Large intestine (tissue), 3 donors: ENCODE measurements at regions not wholly inside any gene's neighbourhood (a gene's known extent, or its start where the extent isn't known, plus 50 kb on each side); places are given as distances from the start of the nearest gene placed in this dataset.

Experiments used
- DNase-seq, 2 donors: peaks; one replicate each; pipeline versions ENCODE4 v3.0.0 to v3.0.0-alpha.2; 2013
- H3K27ac ChIP-seq: one replicate; pipeline ENCODE4 v1.5.1; 2013; ENCODE audit warnings: low read length
- H3K27me3 ChIP-seq: 2 replicates; pipeline ENCODE4 v1.6.1; 2013; ENCODE audit warnings: low read length; ENCODE audit not compliant: control insufficient read depth, insufficient read depth
- H3K36me3 ChIP-seq: 2 replicates; pipeline ENCODE4 v1.6.1; 2013; ENCODE audit warnings: low read length; ENCODE audit not compliant: control insufficient read depth, insufficient read depth
- H3K4me1 ChIP-seq: one replicate; pipeline ENCODE4 v1.6.1; 2013; ENCODE audit warnings: low read length; ENCODE audit not compliant: control insufficient read depth, insufficient read depth
- H3K4me3 ChIP-seq: one replicate; pipeline ENCODE4 v1.5.1; 2013; ENCODE audit warnings: low read length
- H3K9me3 ChIP-seq: one replicate; pipeline ENCODE4 v1.6.1; 2013; ENCODE audit warnings: mild to moderate bottlenecking, low read depth, low read length, moderate library complexity; ENCODE audit not compliant: control insufficient read depth
- WGBS: methylation state at CpG from one replicate; pipeline ENCODE4 v1.1.5; 2013; ENCODE audit warnings: low lambda C conversion rate; ENCODE audit not compliant: insufficient coverage; 5-methylcytosine and 5-hydroxymethylcytosine counted together

- H3K4me3 ChIP-seq = no peak overlapping the region
- no peak for DNase-seq
- peaks cover 18% of the 10 kb centered on the region for H3K4me1 ChIP-seq
- no CpG with 5 or more reads among the region's 29 CpGs for WGBS
- peaks cover 38% of the 10 kb centered on the region for H3K9me3 ChIP-seq
- no peaks in the 10 kb centered on the region for H3K27me3 ChIP-seq
- H3K36me3 ChIP-seq = no peaks in the 10 kb centered on the region
- H3K27ac ChIP-seq = no peak overlapping the region
Observed at GRCh38 chr7:347644-348479, 57.9 kb downstream of the FOXL3 start.

GRCh38 chr7:348480-348844, 58.5 kb downstream of the FOXL3 start:
- Histone ChIP-seq H3K36me3 (no peaks in the 10 kb centered on the region), H3K4me1 (peaks cover 12% of the 10 kb centered on the region), H3K27ac (no peak overlapping the region), H3K4me3 (no peak overlapping the region), H3K9me3 (peaks cover 38% of the 10 kb centered on the region), H3K27me3 (no peaks in the 10 kb centered on the region)
- DNase-seq = no peak
- no CpG with 5 or more reads among the region's 11 CpGs for WGBS

DNA sequence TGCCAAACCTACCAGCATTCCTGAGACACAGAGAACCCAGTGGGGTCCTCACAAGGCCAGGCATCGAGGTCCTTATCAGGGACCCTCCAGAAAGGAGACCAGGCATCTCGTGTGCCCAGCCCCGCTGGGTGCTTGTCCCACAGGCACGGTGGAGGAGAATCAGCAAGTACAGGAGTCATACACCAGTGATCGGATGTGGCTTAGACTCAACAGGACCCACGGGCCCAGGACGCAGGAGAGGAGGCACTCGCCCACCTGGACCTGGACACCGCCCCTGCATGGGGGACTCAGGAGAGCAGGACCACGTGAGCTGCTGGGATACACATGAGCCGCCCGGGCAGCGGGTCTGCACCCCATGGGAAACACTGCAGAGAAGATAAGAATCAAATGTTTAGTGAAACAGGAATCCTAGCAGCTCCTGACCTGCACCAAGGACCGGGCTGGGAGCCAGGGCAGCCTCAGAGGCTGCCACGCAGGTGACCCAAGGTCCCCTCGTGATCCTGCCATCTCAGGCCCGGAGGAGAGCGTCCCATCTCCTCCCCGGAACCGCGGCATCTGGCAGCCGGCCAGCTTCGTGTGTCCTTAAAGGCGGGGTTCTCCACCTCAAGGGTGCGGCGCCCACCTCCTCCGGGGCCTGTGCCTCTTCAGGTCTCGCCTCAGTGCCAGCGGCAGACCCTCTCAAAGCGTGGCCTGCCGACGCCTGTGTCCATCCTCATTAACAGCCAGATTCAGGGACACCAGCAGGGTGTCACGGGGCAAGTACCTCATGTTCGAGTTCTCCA, 59.2 kb downstream of the FOXL3 start:
- Histone ChIP-seq H3K27ac (no peak overlapping the region), H3K36me3 (no peaks in the 10 kb centered on the region), H3K4me3 (no peak overlapping the region), H3K27me3 (no peaks in the 10 kb centered on the region), H3K9me3 (peaks cover 33% of the 10 kb centered on the region), H3K4me1 (peaks cover 5% of the 10 kb centered on the region)
- peak in 1 of 2 donors; percentile 57 for DNase-seq
- no CpG with 5 or more reads among the region's 34 CpGs for WGBS

GRCh38 chr7:351256-351655, 61.3 kb downstream of the FOXL3 start:
- WGBS = 97% methylated on average over 9 of the region's 20 CpGs
- Histone ChIP-seq H3K36me3 (no peaks in the 10 kb centered on the region), H3K4me3 (no peak overlapping the region), H3K27me3 (no peaks in the 10 kb centered on the region), H3K27ac (no peak overlapping the region), H3K9me3 (peaks cover 30% of the 10 kb centered on the region), H3K4me1 (no peaks in the 10 kb centered on the region)
- DNase-seq = no peak

GRCh38 chr7:351681-352480, 61.9 kb downstream of the FOXL3 start:
- Histone ChIP-seq H3K27ac (no peak overlapping the region), H3K27me3 (no peaks in the 10 kb centered on the region), H3K36me3 (no peaks in the 10 kb centered on the region), H3K9me3 (peaks cover 25% of the 10 kb centered on the region), H3K4me3 (no peak overlapping the region), H3K4me1 (no peaks in the 10 kb centered on the region)
- WGBS = no CpG with 5 or more reads among the region's 41 CpGs
- DNase-seq = no peak

GRCh38 chr7:353746-354325, 63.9 kb downstream of the FOXL3 start:
- no peaks in the 10 kb centered on the region for H3K4me1 ChIP-seq
- no peak for DNase-seq
- WGBS = no CpG with 5 or more reads among the region's 28 CpGs
- no peaks in the 10 kb centered on the region for H3K27me3 ChIP-seq
- no peak overlapping the region for H3K4me3 ChIP-seq
- H3K36me3 ChIP-seq = no peaks in the 10 kb centered on the region
- peaks cover 25% of the 10 kb centered on the region for H3K9me3 ChIP-seq
- H3K27ac ChIP-seq = no peak overlapping the region

DNA sequence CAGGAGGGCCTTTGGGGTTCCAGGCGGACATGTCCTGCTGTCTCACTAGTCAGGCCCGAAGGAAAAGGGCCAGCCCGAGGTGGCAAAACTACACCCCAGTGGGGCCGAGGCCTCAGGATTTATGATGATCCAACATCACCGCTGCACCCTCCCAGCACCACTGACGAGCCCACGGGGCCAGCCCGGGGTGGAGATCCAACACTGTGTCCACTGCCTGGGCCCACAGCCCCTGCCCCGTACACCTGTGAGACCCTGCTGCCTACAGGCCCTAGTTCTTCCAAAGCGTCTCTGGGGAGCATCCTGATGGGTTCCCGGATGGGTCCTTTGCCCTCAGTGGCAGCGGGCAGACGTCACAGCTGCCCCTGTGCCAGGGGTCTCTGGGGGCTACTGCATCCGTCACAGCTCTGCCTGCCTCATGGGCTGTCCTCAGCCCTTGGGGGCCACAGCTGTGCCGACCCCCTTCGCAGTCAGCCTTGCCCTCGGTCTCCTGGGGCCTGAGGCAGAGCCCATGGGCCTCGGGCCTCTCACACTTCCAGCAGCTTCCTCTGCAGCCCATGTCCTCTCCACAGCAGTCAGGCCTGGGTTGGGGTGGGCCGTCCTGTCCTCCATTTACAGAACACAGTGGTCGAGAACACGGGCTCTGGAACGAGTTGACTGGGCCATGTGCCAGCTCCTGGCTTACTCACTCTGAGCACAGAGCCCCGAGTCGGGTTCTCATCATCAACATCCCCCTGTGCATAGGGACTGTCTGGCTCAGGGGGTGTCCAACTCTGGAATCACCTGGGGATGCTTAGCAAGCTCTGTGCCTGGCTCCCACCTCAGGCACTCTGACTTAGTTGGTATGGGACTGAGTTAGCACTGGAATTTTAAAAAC, 64.9 kb downstream of the FOXL3 start:
- WGBS = no CpG with 5 or more reads among the region's 24 CpGs
- Histone ChIP-seq H3K4me3 (no peak overlapping the region), H3K27ac (no peak overlapping the region), H3K36me3 (no peaks in the 10 kb centered on the region), H3K27me3 (no peaks in the 10 kb centered on the region), H3K4me1 (no peaks in the 10 kb centered on the region), H3K9me3 (peaks cover 21% of the 10 kb centered on the region)
- DNase-seq = no peak

- no peak overlapping the region for H3K4me3 ChIP-seq
- H3K9me3 ChIP-seq = peaks cover 20% of the 10 kb centered on the region
- H3K4me1 ChIP-seq = no peaks in the 10 kb centered on the region
- no peak overlapping the region for H3K27ac ChIP-seq
- H3K36me3 ChIP-seq = no peaks in the 10 kb centered on the region
- no peak for DNase-seq
- 100% methylated on average over 3 of the region's 5 CpGs for WGBS
- peaks cover 6% of the 10 kb centered on the region for H3K27me3 ChIP-seq
Observed at GRCh38 chr7:355568-355967, 65.6 kb downstream of the FOXL3 start.

DNA sequence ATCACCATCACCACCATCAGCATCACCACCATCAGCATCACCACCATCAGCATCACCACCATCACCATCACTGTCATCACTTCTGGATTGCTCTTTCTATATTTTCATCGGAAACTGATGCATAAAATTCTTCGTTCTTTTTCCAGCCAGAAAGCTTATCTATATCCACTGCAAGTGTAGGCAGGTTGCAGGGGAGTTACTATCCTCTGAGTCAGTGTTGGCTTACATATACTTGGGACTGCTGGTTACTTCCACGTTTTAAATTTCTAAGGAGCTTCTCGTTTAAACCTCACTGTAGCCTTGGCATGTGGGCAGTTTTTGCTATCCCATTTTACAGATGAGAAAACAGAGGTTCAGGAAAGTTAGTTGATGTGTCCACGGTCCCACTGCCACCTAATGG, 66.1 kb downstream of the FOXL3 start:
- DNase-seq = no peak
- no peaks in the 10 kb centered on the region for H3K36me3 ChIP-seq
- H3K27ac ChIP-seq = no peak overlapping the region
- WGBS = 100% methylated on average over 1 of the region's 5 CpGs
- H3K27me3 ChIP-seq = peaks cover 8% of the 10 kb centered on the region
- no peak overlapping the region for H3K4me3 ChIP-seq
- no peaks in the 10 kb centered on the region for H3K4me1 ChIP-seq
- H3K9me3 ChIP-seq = peaks cover 21% of the 10 kb centered on the region
